Progenitor cell of endocrine pancreas (in vitro differentiated cells): ENCODE measurements at regions not wholly inside any gene's neighbourhood (a gene's known extent, or its start where the extent isn't known, plus 50 kb on each side); places are given as distances from the start of the nearest gene placed in this dataset.
A peak's percentile ranks its signal among the peaks of the same experiment; 100 is the strongest.
"Not testable (repeated sequence)": the region's sequence is repeated elsewhere in the genome, so short reads cannot be mapped to it uniquely, and the experiment has no call there.

Experiments used
- DNase-seq: peaks from one replicate; pipeline ENCODE4 v3.0.0; 2021; ENCODE audit warnings: low spot score; ENCODE audit not compliant: unreplicated experiment
- H3K27ac Mint-ChIP-seq: 2 replicates; pipeline ENCODE4 v1.8.0; 2021; ENCODE audit warnings: mild to moderate bottlenecking, moderate library complexity, mixed read lengths
- H3K27me3 Mint-ChIP-seq: 2 replicates; pipeline ENCODE4 v1.8.0; 2021; ENCODE audit warnings: mixed read lengths
- H3K36me3 Mint-ChIP-seq: 2 replicates; pipeline ENCODE4 v1.8.0; 2022; ENCODE audit warnings: mixed read lengths; ENCODE audit not compliant: insufficient read depth
- H3K4me1 Mint-ChIP-seq: 2 replicates; pipeline ENCODE4 v1.8.0; 2021; ENCODE audit warnings: low read depth, mixed read lengths
- H3K4me3 Mint-ChIP-seq: 2 replicates; pipeline ENCODE4 v1.8.0; 2021; ENCODE audit warnings: low read depth, mild to moderate bottlenecking, moderate library complexity, mixed read lengths
- H3K9me3 Mint-ChIP-seq: 2 replicates; pipeline ENCODE4 v1.8.0; 2021; ENCODE audit warnings: low read depth, mixed read lengths
- CTCF ChIP-seq: fragments of 200-600 bp; sonication (generic); IDR thresholded peaks from one replicate; pipeline ENCODE4 v1.5.0; 2021; ENCODE audit warnings: antibody characterized with exemption, mild to moderate bottlenecking; ENCODE audit not compliant: unreplicated experiment

- H3K27ac Mint-ChIP-seq, result peak overlapping the region; percentile 71
- no peaks in the 10 kb centered on the region for H3K36me3 Mint-ChIP-seq
- TF ChIP-seq CTCF, result no peak
- H3K4me3 Mint-ChIP-seq, result no peak overlapping the region
- peaks cover 4% of the 10 kb centered on the region for H3K4me1 Mint-ChIP-seq
- no peak for DNase-seq
- no peaks in the 10 kb centered on the region for H3K9me3 Mint-ChIP-seq
- H3K27me3 Mint-ChIP-seq, result no peaks in the 10 kb centered on the region
Measured at GRCh38 chr3:150344079-150344759, 63.9 kb upstream of the TSC22D2 start.

DNA sequence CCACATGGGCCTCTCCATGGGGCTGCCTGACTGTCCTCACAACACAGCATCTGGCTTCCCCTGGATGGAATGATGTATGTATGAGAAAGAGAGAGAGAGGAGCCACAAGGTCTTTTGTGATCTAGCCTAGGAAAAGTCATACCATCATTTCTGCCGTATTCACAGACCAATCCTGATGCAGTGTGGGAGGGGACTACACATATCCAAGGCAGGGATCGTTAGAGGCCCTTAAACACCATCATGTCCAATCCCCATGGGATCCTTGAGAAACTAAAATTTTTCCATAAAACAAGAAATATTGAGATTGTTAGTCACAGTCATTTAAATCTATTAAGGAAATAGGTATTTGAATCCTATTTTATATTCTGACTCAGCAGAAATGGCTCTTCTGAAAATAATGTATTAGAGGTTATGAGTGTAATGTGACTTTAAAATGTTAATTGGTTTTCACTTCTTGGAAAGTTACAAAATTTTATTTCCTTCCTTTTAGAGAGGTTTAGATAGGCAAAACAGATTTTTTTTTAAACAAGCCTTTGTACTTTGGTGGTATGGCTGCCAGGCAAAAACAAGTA, 65.1 kb upstream of the TSC22D2 start:
- DNase-seq, result no peak
- Mint-ChIP-seq H3K27ac (peak overlapping the region; percentile 57), H3K36me3 (no peaks in the 10 kb centered on the region), H3K4me1 (peaks cover 4% of the 10 kb centered on the region), H3K27me3 (no peaks in the 10 kb centered on the region), H3K9me3 (no peaks in the 10 kb centered on the region), H3K4me3 (no peak overlapping the region)
- no peak for TF ChIP-seq CTCF

- TF ChIP-seq CTCF, result no peak
- no peaks in the 10 kb centered on the region for H3K27me3 Mint-ChIP-seq
- H3K4me1 Mint-ChIP-seq, result peaks cover 4% of the 10 kb centered on the region
- H3K27ac Mint-ChIP-seq, result no peak overlapping the region
- no peaks in the 10 kb centered on the region for H3K9me3 Mint-ChIP-seq
- no peaks in the 10 kb centered on the region for H3K36me3 Mint-ChIP-seq
- no peak for DNase-seq
- H3K4me3 Mint-ChIP-seq, result no peak overlapping the region
Measured at GRCh38 chr3:150341891-150342290, 66.2 kb upstream of the TSC22D2 start.

GRCh38 chr3:150336363-150336762, 71.7 kb upstream of the TSC22D2 start:
- H3K27ac Mint-ChIP-seq, H3K9me3 Mint-ChIP-seq, H3K4me3 Mint-ChIP-seq, H3K27me3 Mint-ChIP-seq, H3K4me1 Mint-ChIP-seq, H3K36me3 Mint-ChIP-seq, DNase-seq: not testable (repeated sequence)

GRCh38 chr3:150335631-150336030, 72.5 kb upstream of the TSC22D2 start:
- H3K36me3 Mint-ChIP-seq, result no peaks in the 10 kb centered on the region
- H3K27ac Mint-ChIP-seq, result no peak overlapping the region
- DNase-seq, result no peak
- H3K27me3 Mint-ChIP-seq, result no peaks in the 10 kb centered on the region
- H3K9me3 Mint-ChIP-seq, result peaks cover 3% of the 10 kb centered on the region
- no peak overlapping the region for H3K4me3 Mint-ChIP-seq
- no peak for TF ChIP-seq CTCF
- H3K4me1 Mint-ChIP-seq, result no peaks in the 10 kb centered on the region

DNA sequence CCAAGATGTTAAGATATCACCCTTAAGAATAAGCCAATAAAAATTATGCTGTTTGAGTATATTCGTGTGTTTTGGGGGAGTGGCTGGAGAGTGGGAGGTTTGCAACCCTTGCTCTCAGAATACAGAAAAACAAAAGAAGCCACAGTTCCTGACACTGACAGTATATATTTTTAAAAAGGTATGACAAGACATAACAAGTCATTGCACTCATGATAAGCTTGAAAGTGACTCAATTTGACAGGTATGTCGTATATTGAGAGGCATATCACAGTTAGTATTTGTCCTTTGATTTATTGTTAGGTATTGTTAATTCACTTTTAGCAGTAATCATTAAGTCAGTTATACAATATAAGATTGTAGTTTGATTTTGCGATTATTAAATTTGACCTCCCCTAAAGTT, 73.1 kb upstream of the TSC22D2 start:
- H3K27me3 Mint-ChIP-seq, result no peaks in the 10 kb centered on the region

More for the DNA sequence above, 73.1 kb upstream of the TSC22D2 start:
- Mint-ChIP-seq H3K9me3 (peaks cover 3% of the 10 kb centered on the region), H3K4me3 (no peak overlapping the region), H3K27ac (no peak overlapping the region), H3K4me1 (no peaks in the 10 kb centered on the region), H3K36me3 (no peaks in the 10 kb centered on the region)
- DNase-seq, result no peak
- TF ChIP-seq CTCF, result no peak
